ENCODE measurements at regions not wholly inside any gene's neighbourhood (a gene's known extent, or its start where the extent isn't known, plus 50 kb on each side); places are given as distances from the start of the nearest gene placed in this dataset.

- 94 to 96% (median 94%) methylated on average over 10 of the region's 10 CpGs for WGBS, 3 donors
- Histone ChIP-seq H3K4me3 (no peak overlapping the region), H3K36me3 (ENCODE audit: insufficient read depth in 1 of 2, low read depth in 1 of 2) (no peaks in the 10 kb centered on the region), H3K27me3 (ENCODE audit: insufficient read depth in 3 of 3, low read length in 2 of 3) (no peaks in the 10 kb centered on the region), H3K4me1 (no peaks in the 10 kb centered on the region), H3K9me3 (no peaks in the 10 kb centered on the region), H3K27ac (no peak overlapping the region)
- TF ChIP-seq CTCF (IDR thresholded peaks at IDR 0.05), result no peak
- DNase-seq (no peak), ATAC-seq (no peak)
- intact Hi-C loops (cut with DNase I), result no loop called here
Observed at GRCh38 chr14:40374221-40374620, 942.0 kb upstream of the FBXO33 start.

- Histone ChIP-seq H3K27me3 (ENCODE audit: insufficient read depth in 3 of 3, low read length in 2 of 3) (no peaks in the 10 kb centered on the region), H3K4me3 (no peak overlapping the region), H3K36me3 (ENCODE audit: insufficient read depth in 1 of 2, low read depth in 1 of 2) (no peaks in the 10 kb centered on the region), H3K27ac (no peak overlapping the region), H3K4me1 (no peaks in the 10 kb centered on the region), H3K9me3 (no peaks in the 10 kb centered on the region)
- DNase-seq (no peak), ATAC-seq (no peak)
- WGBS, 3 donors, result 47 to 50% (median 50%) methylated on average over 2 of the region's 2 CpGs
- TF ChIP-seq CTCF (IDR thresholded peaks at IDR 0.05), result no peak
- intact Hi-C loops (cut with DNase I), result no loop called here
Observed at GRCh38 chr14:40371011-40371410, 938.8 kb upstream of the FBXO33 start.

- WGBS, 3 donors, result 33 to 49% (median 41%) methylated on average over 2 of the region's 2 CpGs
- H3K9me3 ChIP-seq, result no peaks in the 10 kb centered on the region
- DNase-seq (no peak), ATAC-seq (no peak)
- no peak overlapping the region for H3K4me3 ChIP-seq
- intact Hi-C loops (cut with DNase I), result no loop called here
- no peak for TF ChIP-seq CTCF (IDR thresholded peaks at IDR 0.05)
- H3K4me1 ChIP-seq, result no peaks in the 10 kb centered on the region
- H3K27ac ChIP-seq, result no peak overlapping the region
- no peaks in the 10 kb centered on the region for H3K36me3 ChIP-seq (ENCODE audit: insufficient read depth in 1 of 2, low read depth in 1 of 2)
- H3K27me3 ChIP-seq (ENCODE audit: insufficient read depth in 3 of 3, low read length in 2 of 3), result no peaks in the 10 kb centered on the region
Observed at GRCh38 chr14:40368314-40368713, 936.1 kb upstream of the FBXO33 start.

GRCh38 chr14:40367717-40368116 is 935.5 kb upstream of the FBXO33 start:
- Histone ChIP-seq H3K27ac (no peak overlapping the region), H3K36me3 (ENCODE audit: insufficient read depth in 1 of 2, low read depth in 1 of 2) (no peaks in the 10 kb centered on the region), H3K4me1 (no peaks in the 10 kb centered on the region), H3K27me3 (ENCODE audit: insufficient read depth in 3 of 3, low read length in 2 of 3) (no peaks in the 10 kb centered on the region), H3K9me3 (no peaks in the 10 kb centered on the region), H3K4me3 (no peak overlapping the region)
- no peak for TF ChIP-seq CTCF (IDR thresholded peaks at IDR 0.05)
- DNase-seq, result no peak
- ATAC-seq, result no peak
- intact Hi-C loops (cut with DNase I), result no loop called here

- H3K9me3 ChIP-seq, result no peaks in the 10 kb centered on the region
- ATAC-seq, result no peak
- no peak for DNase-seq
- H3K4me3 ChIP-seq, result no peak overlapping the region
- no peak overlapping the region for H3K27ac ChIP-seq
- no peaks in the 10 kb centered on the region for H3K27me3 ChIP-seq (ENCODE audit: insufficient read depth in 3 of 3, low read length in 2 of 3)
- no peaks in the 10 kb centered on the region for H3K4me1 ChIP-seq
- TF ChIP-seq CTCF (IDR thresholded peaks at IDR 0.05), result no peak
- H3K36me3 ChIP-seq (ENCODE audit: insufficient read depth in 1 of 2, low read depth in 1 of 2), result no peaks in the 10 kb centered on the region
- intact Hi-C loops (cut with DNase I), result no loop called here
- WGBS, 3 donors, result 70 to 79% (median 71%) methylated on average over 2 of the region's 2 CpGs
Observed at GRCh38 chr14:40365305-40365704, 933.1 kb upstream of the FBXO33 start.
